ENCODE measurements at regions not wholly inside any gene's neighbourhood (a gene's known extent, or its start where the extent isn't known, plus 50 kb on each side); places are given as distances from the start of the nearest gene placed in this dataset.
"Not testable (repeated sequence)": the region's sequence is repeated elsewhere in the genome, so short reads cannot be mapped to it uniquely, and the experiment has no call there.

GRCh38 chr10:78605800-78606350 is 462.9 kb upstream of the ZMIZ1 start:
- DNase-seq (ENCODE audit: insufficient read length, low spot score) = no peak
- no peak for FAIRE-seq
- no peak for TF ChIP-seq CTCF (IDR thresholded peaks at IDR 0.05; ENCODE audit: insufficient read depth, missing control alignments)

GRCh38 chr10:78606766-78607165 is 462.0 kb upstream of the ZMIZ1 start:
- FAIRE-seq; DNase-seq (ENCODE audit: insufficient read length, low spot score): not testable (repeated sequence)

- FAIRE-seq = no peak
- no peak for DNase-seq (ENCODE audit: insufficient read length, low spot score)
- no peak for TF ChIP-seq CTCF (IDR thresholded peaks at IDR 0.05; ENCODE audit: insufficient read depth, missing control alignments)
Observed at GRCh38 chr10:78609976-78610375, 458.8 kb upstream of the ZMIZ1 start.

- no peak for TF ChIP-seq CTCF (IDR thresholded peaks at IDR 0.05; ENCODE audit: insufficient read depth, missing control alignments)
- FAIRE-seq (no peak), DNase-seq (ENCODE audit: insufficient read length, low spot score) (no peak)
Observed at GRCh38 chr10:78613132-78613531, 455.6 kb upstream of the ZMIZ1 start.

GRCh38 chr10:78614267-78614666 is 454.5 kb upstream of the ZMIZ1 start:
- TF ChIP-seq CTCF (IDR thresholded peaks at IDR 0.05; ENCODE audit: insufficient read depth, missing control alignments) = no peak
- FAIRE-seq (no peak), DNase-seq (ENCODE audit: insufficient read length, low spot score) (no peak)

GRCh38 chr10:78614744-78615143 is 454.0 kb upstream of the ZMIZ1 start:
- no peak for TF ChIP-seq CTCF (IDR thresholded peaks at IDR 0.05; ENCODE audit: insufficient read depth, missing control alignments)
- DNase-seq (ENCODE audit: insufficient read length, low spot score) (no peak), FAIRE-seq (no peak)

GRCh38 chr10:78616125-78616695 is 452.6 kb upstream of the ZMIZ1 start:
- DNase-seq (ENCODE audit: insufficient read length, low spot score) = no peak
- no peak for TF ChIP-seq CTCF (IDR thresholded peaks at IDR 0.05; ENCODE audit: insufficient read depth, missing control alignments)
- no peak for FAIRE-seq

GRCh38 chr10:78617115-78617514 is 451.7 kb upstream of the ZMIZ1 start:
- FAIRE-seq (no peak), DNase-seq (ENCODE audit: insufficient read length, low spot score) (no peak)

More at GRCh38 chr10:78617115-78617514, 451.7 kb upstream of the ZMIZ1 start:
- no peak for TF ChIP-seq CTCF (IDR thresholded peaks at IDR 0.05; ENCODE audit: insufficient read depth, missing control alignments)

Data from D721Med (cell line).